ENCODE measurements at regions not wholly inside any gene's neighbourhood (a gene's known extent, or its start where the extent isn't known, plus 50 kb on each side); places are given as distances from the start of the nearest gene placed in this dataset.
A peak's percentile ranks its signal among the peaks of the same experiment; 100 is the strongest.

DNA sequence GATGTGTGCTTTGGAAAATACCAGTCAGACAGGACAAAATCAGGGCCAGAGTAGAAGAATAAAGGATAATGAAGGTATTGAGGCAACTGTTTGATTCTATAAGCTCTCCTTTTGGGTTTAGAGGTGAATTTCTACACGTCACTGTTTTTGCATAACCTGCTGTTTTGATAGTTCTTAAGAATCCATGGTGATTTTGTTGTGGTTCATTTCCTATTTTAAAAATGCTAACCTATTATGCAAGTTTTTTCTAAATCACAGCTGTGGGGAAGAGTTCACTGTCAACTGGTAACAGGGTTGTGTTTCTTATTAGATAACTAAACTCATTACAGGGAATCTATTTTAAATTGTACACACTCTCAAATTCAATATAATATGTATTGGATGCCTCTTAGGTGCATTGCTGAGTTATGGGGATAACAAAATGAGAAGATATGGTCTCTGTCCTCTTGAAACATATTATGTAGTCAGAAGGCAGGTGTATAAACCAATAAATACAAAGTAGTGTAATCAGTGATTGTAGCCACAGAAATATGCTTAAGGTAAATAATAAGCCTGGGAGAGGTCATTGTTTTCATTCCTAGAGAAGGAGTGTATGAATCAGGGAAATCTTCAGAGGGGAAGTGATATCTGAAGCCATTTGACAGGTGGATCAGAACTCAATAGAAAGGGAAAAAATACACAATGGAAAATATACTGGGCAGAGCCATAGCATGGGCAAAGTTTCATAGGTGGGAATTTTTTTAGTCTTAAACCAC is 192.5 kb downstream of the FAT3 start:
- WGBS, 2 donors = 66 to 75% methylated on average over 1 of the region's 1 CpG
- Histone ChIP-seq H3K27ac (ENCODE audit: low read depth in 1 of 2, low read length in 1 of 2) (no peak overlapping the region), H3K4me1 (ENCODE audit: control insufficient read depth in 5 of 5, insufficient read depth in 5 of 5, low read length in 5 of 5) (peaks cover 0 to 23% (median 0%) of the 10 kb centered on the region in 5 donors), H3K27me3 (ENCODE audit: control insufficient read depth in 3 of 3, insufficient read depth in 3 of 3, low read length in 2 of 3) (no peaks in the 10 kb centered on the region), H3K9ac (ENCODE audit: insufficient read depth in 1 of 2, low read length in 2 of 2) (no peak overlapping the region), H3K4me3 (no peak overlapping the region), H3K36me3 (ENCODE audit: control insufficient read depth in 4 of 4, insufficient read depth in 4 of 4, low read length in 4 of 4) (peaks cover 0 to 2% (median 0%) of the 10 kb centered on the region in 4 donors), H3K9me3 (ENCODE audit: control insufficient read depth in 4 of 4, insufficient read depth in 3 of 4, low read length in 3 of 4) (peaks cover 0 to 2% (median 0%) of the 10 kb centered on the region in 4 donors)
- ATAC-seq (ENCODE audit: insufficient read depth, low FRiP score) (no peak), DNase-seq (no peak)
- TF ChIP-seq, protein P1, sequence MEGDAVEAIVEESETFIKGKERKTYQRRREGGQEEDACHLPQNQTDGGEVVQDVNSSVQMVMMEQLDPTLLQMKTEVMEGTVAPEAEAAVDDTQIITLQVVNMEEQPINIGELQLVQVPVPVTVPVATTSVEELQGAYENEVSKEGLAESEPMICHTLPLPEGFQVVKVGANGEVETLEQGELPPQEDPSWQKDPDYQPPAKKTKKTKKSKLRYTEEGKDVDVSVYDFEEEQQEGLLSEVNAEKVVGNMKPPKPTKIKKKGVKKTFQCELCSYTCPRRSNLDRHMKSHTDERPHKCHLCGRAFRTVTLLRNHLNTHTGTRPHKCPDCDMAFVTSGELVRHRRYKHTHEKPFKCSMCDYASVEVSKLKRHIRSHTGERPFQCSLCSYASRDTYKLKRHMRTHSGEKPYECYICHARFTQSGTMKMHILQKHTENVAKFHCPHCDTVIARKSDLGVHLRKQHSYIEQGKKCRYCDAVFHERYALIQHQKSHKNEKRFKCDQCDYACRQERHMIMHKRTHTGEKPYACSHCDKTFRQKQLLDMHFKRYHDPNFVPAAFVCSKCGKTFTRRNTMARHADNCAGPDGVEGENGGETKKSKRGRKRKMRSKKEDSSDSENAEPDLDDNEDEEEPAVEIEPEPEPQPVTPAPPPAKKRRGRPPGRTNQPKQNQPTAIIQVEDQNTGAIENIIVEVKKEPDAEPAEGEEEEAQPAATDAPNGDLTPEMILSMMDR (IDR thresholded peaks at IDR 0.05; ENCODE audit: control extremely low read depth, extremely low read depth) = no peak

DNA sequence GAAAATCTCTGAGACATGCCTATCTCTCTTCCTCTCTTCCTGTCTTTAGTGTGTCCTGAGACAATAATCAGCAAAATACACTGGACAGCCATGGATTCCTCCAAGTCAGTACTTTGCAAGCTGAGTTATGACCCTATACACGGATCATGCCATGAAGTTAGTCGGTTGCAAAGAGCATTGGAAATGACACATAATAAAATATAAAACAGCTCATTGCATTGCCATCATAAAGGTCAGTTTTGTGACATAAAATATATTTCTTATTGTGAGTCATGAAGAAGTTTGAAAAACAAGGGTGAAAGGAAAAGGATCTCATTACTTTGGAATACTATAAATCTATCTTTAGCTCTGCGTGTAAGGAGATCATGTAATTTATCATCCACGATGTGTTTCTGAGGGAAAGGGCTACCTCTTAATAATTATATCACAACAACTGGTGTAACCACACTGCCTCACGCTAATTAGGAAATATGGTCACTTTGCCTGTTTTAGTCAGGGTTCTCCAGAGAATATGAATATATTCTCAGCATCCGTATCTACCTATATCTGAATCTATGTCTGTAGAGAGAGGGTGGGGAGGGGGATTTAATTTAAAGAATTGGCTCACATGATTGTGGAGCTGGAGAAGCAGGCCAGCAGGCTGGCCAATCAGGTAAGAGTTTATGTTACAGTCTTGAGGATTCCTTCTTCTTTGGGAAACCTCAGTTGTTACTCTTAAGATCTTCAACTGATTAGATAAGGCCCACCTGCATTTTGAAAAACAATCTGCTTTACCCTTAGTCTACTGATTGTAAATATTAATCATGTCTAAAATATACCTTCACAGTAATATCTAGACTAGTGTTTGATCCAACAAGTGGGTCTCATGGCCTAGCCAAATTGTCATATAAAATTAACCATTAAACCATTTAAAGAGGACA is 198.8 kb downstream of the FAT3 start:
- H3K36me3 ChIP-seq (ENCODE audit: control insufficient read depth in 4 of 4, insufficient read depth in 4 of 4, low read length in 4 of 4) = no peaks in the 10 kb centered on the region

DNA sequence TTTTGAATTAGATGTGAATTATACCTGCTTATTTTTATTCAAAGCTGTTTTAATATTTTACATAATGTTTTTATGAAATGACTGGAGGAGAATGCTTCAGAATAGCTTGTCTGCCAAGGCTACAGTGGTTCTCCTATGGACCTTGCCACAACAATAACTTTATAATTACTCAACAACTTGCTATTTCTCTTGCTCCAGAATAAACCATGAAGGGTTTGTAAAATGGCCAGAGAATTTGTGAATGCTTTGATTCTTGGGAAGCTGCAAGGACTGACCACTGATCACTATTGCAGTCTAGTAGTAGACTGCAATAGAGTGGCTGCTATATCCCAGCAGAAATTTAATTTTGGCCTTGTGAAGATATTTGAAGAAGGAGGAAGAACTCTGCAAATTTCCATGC is 199.7 kb downstream of the FAT3 start:
- no peak overlapping the region for H3K4me3 ChIP-seq
- H3K4me1 ChIP-seq (ENCODE audit: control insufficient read depth in 5 of 5, insufficient read depth in 5 of 5, low read length in 5 of 5) = peaks cover 0 to 10% (median 0%) of the 10 kb centered on the region in 5 donors
- TF ChIP-seq, protein P1 (IDR thresholded peaks at IDR 0.05; ENCODE audit: control extremely low read depth, extremely low read depth) = no peak
- no peak overlapping the region for H3K9ac ChIP-seq (ENCODE audit: insufficient read depth in 1 of 2, low read length in 2 of 2)
- ATAC-seq (ENCODE audit: insufficient read depth, low FRiP score) (no peak), DNase-seq (no peak)
- peaks cover 0 to 2% (median 0%) of the 10 kb centered on the region in 4 donors for H3K9me3 ChIP-seq (ENCODE audit: control insufficient read depth in 4 of 4, insufficient read depth in 3 of 4, low read length in 3 of 4)
- H3K27ac ChIP-seq (ENCODE audit: low read depth in 1 of 2, low read length in 1 of 2) = no peak overlapping the region
- no peaks in the 10 kb centered on the region for H3K36me3 ChIP-seq (ENCODE audit: control insufficient read depth in 4 of 4, insufficient read depth in 4 of 4, low read length in 4 of 4)
- H3K27me3 ChIP-seq (ENCODE audit: control insufficient read depth in 3 of 3, insufficient read depth in 3 of 3, low read length in 2 of 3) = no peaks in the 10 kb centered on the region

More for the DNA sequence above, 198.8 kb downstream of the FAT3 start:
- Histone ChIP-seq H3K4me3 (no peak overlapping the region), H3K27me3 (ENCODE audit: control insufficient read depth in 3 of 3, insufficient read depth in 3 of 3, low read length in 2 of 3) (no peaks in the 10 kb centered on the region), H3K9me3 (ENCODE audit: control insufficient read depth in 4 of 4, insufficient read depth in 3 of 4, low read length in 3 of 4) (peaks cover 0 to 2% (median 0%) of the 10 kb centered on the region in 4 donors), H3K4me1 (ENCODE audit: control insufficient read depth in 5 of 5, insufficient read depth in 5 of 5, low read length in 5 of 5) (peaks cover 0 to 15% (median 0%) of the 10 kb centered on the region in 5 donors), H3K9ac (ENCODE audit: insufficient read depth in 1 of 2, low read length in 2 of 2) (no peak overlapping the region), H3K27ac (ENCODE audit: low read depth in 1 of 2, low read length in 1 of 2) (no peak overlapping the region)
- peak; percentile 19 for ATAC-seq (ENCODE audit: insufficient read depth, low FRiP score)
- WGBS, 2 donors = 74 to 82% methylated on average over 6 of the region's 6 CpGs
- TF ChIP-seq, protein P1 (IDR thresholded peaks at IDR 0.05; ENCODE audit: control extremely low read depth, extremely low read depth) = no peak
- peak in 1 of 3 donors; percentile 22 for DNase-seq

Measured in lung (tissue), 11 donors.